HG03196 (cell line): ENCODE measurements at regions not wholly inside any gene's neighbourhood (a gene's known extent, or its start where the extent isn't known, plus 50 kb on each side); places are given as distances from the start of the nearest gene placed in this dataset.

Experiments
- ATAC-seq: cut with Tn5 transposase; IDR thresholded peaks from one replicate; pipeline ENCODE4 v1.9.1; 2021; ENCODE audit not compliant: unreplicated experiment

DNA sequence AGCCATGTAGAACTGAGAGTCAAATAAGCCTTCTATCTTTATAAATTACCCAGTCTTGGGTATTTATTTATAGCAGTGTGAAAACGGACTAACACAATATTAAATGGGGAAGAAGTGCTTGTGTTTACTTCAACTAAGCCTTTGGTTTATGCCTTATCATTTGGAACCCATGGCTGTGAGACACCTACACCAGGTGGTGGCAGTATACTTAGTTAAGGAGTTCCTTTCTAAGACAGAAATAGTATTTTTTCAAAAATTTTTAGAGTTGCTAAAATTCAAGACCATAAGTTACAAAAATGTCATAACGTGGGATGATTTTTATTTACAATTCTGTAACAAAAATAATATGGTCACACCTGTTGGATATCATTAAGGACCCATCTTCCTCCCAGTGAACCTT lies 354.5 kb upstream of the SOX14 start:
- no peak for ATAC-seq

DNA sequence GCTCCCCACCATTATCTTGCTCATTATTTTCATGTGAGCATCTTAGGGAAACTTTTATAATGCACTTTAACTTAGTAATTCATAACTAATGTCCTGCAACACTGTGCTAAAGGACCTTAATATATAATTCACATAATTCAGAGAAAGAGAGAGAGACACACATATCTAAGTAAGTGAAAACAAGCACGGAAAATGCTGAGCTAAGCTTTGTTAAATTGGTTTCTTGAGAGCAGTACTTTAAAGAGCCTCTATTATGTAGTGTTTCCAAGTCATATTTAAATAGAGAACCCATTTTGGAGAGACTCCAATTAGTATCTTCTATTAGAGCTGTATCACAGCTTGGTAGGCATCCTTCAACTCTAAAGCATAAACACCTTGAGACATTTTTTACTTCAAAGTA lies 354.1 kb upstream of the SOX14 start:
- no peak for ATAC-seq

DNA sequence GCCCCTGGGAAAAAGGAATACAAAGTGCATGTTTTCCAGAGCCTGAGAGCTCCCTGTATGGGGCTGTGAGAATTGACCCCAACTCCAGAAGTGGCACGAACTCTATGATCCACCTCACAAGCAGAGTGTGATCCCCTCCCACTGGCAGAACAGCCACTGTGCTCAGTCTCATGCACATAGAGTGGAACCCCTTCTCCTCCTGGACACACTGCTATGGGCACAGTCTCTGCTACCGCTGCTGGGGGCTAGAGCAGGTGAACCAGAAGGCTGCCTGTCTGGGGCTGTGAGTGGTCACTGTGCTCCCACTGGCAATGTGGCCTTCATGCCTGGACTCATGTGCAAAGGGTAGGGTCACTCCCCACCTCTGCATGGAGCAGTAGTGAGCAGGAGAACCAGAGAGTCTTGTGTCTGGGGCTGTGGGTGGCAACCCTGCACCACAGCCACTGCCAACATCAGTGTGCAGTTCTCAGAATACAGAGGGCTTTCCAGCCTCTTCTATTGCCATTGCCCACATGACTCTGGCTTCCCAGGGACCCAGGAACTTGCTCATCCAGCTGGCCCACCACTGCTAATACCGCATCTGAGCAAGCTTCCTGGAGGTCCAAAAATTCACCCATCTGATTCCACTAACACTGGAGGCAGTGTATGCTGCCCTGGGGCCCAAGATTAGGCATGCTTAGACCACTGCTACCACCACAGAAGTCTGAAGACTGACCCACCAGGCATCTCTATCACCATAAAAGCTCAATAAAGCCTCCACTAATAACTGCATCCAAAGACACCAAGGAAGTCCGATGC lies 343.7 kb upstream of the SOX14 start:
- ATAC-seq: no peak

DNA sequence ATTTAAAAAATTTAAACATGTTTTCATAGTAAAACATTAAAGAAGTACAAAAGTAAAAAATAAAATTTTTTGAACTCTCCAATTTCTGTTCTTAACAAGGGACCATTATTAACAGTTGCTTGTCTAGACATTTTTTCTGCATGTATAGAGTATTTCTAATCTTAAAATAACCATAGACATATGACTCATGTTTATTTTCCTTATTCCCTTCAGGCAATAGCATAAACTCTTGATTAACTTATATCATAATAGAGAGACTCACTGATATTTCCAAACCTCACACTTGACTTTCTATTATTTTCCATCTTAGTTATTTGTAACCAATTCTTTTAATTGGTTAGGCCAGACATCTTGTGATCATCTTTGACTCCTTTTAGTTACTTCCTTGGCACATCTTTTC lies 325.6 kb upstream of the SOX14 start:
- no peak for ATAC-seq

DNA sequence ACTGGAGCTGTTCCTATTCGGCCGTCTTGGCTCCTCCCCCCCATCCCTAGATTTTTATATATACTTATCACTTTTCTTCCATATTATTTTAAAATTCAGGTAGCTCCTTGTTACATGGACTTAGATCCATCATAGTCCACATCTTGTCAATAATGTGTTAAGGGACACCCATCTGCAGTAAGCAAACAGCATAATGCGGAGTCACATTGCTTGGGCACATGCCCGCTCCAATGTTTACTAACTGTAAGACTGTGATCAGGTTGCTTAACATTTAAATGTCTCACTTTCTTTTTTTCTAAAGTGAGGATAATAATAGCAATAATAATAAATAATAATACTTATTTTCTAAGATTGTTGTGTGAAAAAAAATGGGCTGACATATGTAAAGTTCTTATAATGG lies 303.2 kb upstream of the SOX14 start:
- ATAC-seq: no peak

DNA sequence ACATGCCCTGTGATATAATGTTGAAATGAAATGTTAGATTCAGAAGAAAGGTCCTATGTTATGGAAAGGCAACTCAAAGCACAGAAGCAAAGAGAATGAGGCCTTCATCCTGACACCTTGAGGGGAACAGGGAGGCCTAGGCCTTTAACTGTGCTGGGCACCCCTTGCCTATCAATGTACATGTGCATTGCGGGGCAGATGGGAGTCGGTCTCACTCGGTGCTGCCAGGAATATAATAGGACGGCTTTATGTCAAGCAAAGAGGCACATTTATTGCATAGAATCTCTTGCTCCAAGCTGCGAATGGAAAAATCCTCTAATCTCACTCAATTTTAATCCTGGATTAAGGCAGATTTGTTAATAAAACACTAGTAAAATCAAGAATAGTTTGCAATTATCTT lies 301.0 kb upstream of the SOX14 start:
- no peak for ATAC-seq

DNA sequence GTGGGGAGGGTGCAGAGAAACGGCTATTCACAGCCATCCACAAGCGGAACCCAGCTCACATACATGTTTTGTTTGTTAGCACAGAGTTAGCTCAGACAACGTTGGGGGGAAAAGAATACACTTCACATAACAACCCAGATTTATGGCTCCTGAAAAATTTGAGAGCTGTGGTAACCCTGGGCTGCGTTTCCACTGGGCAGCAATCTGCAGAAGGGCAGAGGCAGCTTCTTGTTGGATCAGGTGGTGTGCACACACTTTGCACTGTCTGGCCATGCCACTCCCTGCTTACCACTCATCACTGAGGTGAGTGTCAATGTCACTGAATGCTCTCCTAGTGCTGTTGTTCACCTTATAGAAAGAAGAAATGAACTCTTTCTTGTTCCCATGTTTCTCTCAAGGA lies 299.8 kb upstream of the SOX14 start:
- ATAC-seq: no peak

DNA sequence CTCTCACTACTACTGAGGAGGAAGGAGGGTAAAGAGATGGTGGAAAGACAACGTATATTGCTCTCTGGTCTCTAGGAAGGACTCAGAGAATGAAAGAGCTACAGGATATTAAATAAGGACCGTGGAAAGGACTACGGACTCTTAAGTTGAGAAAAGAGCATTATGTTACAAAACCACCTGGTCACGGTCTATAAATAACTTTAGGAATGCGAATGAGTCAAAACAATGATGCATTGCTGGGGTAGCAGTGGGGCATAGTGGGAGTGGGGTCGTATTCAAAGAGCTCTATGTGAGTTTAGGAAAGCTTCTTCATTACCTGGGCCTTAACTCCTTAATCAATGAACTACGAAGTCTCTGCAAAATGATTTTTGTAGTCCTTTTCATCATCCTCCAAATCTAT lies 295.7 kb upstream of the SOX14 start:
- no peak for ATAC-seq

DNA sequence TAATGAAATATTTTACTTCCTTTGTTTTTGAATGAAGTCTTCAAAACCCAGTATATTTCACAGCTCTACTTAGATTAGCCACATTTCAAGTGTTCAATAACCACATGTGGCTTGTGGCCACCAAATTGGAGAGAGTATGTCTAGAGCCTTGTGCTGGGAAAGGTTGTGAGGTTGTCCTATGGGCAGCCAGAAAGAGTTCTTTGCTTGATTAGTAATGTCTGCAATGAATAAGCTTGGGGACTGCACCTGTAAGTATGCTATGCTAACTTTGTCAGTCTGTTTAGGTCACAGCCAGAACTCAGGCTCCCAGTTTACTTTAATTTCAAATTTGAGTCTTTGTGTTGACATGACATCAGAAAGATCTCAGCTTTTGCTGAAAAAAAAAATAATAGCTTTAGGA lies 294.9 kb upstream of the SOX14 start:
- ATAC-seq: no peak

DNA sequence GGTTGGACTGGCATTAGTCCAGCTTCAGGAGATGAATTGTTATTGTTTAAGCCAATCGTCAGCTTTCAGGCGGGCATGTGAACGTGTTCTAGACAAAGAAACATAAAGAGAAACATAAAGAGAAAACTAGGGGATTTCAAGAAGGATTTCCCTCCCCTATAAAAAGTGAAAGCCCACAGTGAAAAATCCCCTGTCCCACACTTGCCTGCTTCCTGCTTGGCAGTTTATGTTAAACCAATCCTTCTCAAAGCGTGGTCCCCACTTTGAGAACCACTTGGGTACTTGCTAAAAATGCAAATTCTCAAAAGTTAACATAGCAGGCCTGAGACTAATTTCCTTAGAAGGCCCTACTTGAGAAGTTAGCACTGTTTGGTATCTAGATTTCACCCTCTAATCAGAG lies 293.0 kb upstream of the SOX14 start:
- ATAC-seq: no peak

DNA sequence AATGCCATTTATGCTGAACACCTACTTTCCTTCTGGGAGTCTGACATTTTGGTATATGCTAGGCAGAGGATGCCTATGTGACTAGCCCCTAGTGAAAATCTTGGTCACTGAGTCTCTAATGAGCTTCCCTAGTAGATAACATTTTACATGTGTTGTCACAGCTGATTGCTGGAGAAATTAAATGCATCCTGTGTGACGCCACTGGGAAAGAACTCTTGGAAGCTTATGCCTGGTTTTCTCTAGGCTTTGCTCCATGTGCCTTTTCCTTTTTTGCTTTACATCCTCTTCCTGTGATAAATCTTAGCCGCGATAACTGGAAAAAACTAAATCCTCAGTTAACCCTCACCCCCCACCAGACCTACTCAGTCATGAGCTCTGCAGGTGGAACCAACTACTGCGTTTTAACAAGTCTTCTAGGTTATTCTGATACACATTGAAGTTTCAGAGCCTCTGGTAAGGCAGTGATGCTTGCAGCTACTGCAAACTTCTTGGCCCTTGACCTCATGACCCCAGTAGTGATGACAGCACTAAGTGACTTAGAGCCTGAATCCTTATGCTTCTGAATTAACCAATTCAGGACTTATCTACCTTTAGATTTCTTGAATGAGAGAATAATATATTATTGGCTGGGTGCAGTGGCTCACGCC lies 292.4 kb upstream of the SOX14 start:
- no peak for ATAC-seq

DNA sequence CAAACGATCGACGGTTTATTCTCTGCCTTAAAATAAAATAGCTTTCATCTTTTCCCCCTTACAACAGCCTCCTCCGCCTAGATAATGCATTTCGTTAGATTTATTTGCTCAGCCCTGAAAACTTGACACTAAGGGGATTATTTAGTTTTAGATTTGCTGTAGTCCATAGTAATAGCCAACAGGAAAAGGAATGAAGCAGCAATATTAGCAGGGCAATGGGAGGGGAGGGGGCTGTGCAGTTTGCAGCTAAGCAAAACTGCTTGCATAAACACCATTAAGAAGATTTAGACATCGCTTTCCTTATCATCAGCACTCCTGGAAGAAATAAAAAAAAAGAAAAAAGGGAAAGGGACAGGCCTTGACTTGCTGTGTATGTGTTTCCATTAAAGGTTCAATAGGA lies 286.5 kb upstream of the SOX14 start:
- no peak for ATAC-seq

DNA sequence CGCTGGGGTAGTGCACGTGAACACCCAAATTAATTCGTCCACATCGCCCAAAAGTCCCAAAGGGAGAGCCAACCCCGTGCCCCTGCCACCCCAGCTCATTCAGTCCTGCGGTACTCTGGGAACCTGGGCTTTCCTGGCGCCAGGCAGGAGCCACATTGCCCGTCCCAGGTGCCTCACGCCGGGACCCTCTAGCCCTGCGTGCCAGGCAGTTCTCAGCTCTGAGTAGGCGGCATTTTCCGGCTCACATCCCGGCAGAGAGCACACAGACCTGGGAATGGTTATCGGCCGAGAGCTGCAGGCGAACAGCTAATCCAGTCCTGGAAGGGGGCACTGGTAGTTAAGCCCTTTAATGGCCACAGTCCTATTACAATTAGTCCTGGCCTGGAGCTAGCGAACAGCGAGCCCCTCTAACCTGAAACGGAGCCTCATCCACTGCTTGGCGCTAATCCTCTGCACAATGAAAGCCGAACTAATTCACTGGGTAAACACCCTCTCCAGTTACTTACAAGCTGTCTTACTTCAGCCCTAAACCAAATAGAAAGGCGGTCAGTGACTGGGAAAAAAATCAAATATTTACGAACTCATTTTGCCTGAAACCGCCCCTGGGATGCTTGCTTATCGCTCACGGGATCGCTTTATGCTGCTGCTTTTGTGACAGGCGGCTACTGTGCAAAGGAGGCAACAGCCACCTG lies 254.6 kb upstream of the SOX14 start:
- ATAC-seq: no peak

DNA sequence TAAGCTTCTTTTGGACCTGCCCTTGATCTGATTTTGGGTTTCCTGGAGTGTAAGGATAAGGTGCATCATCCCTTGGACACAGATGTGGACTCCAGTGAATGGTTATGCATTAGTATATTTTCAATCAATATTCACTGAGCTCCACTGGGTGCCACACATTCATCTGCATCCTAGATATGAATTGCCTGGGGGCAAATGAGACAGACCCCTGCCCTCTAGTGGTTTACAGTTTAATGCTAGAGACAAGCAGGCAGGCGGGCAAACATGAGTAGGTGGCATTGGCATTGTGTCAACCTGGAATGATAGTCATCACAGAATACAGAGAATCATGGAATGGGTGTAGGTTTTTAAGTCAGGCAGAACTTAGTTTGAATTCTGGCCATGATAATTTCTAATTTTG lies 252.5 kb upstream of the SOX14 start:
- no peak for ATAC-seq

DNA sequence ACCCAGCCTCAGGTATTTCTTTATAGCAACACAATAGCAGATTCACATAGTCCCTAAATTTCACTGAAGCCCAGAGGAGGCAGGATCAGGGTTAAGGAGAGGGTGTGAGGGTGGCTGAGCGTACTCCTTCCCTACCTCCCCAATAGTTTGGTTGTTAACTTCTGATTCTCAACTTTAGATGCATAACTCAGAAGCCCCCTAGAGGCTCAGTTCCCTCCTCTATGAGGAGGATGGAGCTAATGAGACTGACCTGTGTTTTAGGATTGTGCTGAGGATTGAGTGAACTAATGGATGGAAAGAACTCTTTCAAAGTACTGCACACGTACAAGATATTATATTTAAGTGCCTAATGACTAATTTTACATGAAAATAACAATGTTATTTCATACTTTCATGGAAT lies 249.3 kb upstream of the SOX14 start:
- no peak for ATAC-seq

DNA sequence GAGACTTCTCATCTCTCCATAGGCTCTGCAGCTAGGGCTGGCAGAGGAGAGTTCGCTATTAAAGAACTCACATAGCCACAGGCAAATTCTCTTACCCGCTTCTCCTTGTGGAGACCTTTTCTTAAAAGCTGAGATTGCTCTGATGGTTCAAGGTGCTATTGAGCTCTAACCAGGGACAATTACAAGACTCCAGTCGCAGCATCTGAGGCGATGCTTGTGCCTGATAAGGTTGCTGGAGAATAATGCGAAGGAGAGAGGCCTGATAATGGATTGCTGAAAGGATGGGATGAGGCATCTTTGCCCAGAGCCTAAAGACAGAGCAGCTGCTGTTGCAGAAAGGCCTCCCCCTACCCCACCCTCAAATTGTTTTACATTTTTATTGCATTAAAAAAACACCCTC lies 244.5 kb upstream of the SOX14 start:
- ATAC-seq: no peak

DNA sequence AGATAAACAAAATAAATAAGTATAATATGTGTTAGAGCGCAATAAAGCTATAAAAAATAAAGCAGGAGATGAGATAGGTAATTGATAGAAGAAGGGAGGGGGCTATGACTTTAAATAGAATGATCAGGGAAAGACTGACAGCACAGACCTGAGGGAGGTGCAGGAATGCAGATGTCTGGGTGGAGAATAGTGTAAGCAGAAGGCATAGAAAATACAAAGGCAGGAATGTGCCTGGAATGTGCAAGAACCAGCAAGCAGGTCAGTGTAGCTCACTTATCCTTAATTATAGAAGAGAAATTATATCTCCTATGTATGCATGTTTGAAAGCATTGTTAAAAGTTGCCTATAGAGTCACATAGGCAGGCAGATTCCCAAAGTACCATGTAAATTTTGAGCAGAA lies 239.4 kb upstream of the SOX14 start:
- ATAC-seq: no peak

DNA sequence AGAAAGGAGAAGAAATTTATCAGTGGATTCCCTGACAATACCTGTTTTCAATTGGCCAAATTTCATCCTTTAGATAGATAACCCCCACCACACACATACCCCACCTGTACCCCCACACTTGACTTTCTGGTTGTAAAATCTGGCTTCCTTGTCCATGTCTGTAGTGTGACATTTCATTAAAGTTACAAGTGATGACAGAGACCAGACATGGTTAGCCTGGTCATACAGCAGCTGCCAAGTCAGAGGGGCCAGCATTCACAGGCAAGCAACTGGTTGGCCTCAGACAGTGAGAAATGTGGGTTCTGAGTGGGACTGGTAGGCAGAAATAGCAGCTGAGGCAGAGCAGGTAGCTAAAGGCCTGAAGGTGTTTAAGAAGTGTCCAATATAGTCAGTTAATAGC lies 238.6 kb upstream of the SOX14 start:
- no peak for ATAC-seq

DNA sequence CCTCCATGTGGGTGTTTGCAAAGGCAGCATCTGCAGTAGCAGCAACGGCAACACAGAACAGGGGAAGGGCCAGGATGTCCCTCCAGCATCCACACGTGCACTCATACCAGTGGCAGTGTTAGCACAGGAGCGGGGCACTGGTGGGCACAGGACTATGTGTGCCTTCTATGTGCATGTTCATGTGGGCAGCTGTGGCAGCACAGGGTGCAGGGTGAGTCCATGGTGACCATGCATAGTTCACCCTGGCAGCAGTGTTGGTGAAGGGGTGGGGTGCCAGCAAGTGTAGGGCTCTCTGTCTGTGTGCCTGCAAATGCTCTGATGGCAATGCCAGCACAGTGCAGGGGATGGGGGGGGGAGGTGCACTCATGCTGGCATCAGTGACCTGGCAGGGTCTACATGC lies 222.1 kb upstream of the SOX14 start:
- no peak for ATAC-seq

DNA sequence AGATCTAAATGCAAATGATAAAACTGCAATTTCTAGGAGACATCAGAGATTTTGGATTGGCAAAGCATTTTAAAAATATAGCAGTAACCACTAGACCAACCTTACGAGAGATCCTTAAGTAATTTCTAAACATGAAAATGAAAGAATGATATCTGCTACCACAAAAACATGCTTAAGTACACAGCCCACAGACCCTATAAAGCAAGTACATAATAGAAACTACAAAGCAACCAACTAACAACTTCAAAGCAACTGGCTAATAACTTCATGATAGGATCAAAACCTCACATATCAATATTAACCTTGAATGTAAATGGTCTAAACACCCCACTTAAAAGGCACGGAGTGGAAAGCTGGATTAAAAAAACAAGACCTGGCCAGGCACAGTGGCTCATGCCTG lies 209.9 kb upstream of the SOX14 start:
- no peak for ATAC-seq

DNA sequence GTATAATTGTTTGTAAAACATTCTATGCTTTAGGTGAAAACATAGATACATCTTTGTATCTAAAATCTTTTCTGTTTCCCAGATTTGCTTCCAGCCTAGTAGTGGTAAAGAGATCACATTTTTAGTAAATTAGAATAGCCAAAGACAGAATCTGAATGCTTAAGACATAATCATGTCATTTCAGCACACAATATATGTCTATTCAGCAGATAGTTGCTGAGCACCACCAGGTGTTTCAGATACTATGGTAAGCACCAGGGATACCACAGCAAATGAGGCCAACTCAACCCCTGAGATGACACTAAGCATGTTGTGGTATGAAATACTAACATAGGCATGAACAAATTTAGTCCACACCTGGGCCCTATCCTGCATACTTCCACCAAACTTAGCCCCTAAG lies 195.2 kb upstream of the SOX14 start:
- no peak for ATAC-seq

DNA sequence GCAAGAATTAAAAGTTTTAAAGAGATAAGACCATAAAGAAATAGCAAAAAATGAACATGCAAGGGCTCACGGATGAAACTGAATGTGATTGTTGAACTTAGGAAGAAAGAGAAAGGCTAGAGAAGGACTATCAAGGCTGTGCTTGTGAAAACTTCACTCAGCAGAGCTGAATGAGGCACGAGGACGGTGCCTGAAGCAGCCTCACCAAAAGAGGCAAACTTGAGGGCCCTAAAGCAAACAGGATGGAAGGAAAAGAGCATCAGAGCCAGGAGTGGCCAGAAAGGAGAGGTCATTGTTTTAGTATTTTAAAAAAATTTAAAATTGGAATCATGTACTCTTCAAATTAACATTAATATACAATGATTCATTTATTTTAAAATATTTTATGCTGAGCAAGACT lies 191.2 kb upstream of the SOX14 start:
- no peak for ATAC-seq
